WTC11 (cell line): ENCODE measurements at regions not wholly inside any gene's neighbourhood (a gene's known extent, or its start where the extent isn't known, plus 50 kb on each side); places are given as distances from the start of the nearest gene placed in this dataset.

Experiments
- ATAC-seq: fragments of 200-7000 bp; cut with Tn5 transposase; 2 replicates; pipeline ENCODE4 v1.10.0; 2021; ENCODE audit warnings: mild to moderate bottlenecking, moderate library complexity
- CTCF ChIA-PET: fragments of 300-600 bp; sonication (Branson Sonifier 250); formaldehyde crosslinking; loops from one replicate; lab custom pipeline; 2021; ENCODE audit warnings: antibody characterized with exemption; lab: Charles Lee
- POLR2A ChIA-PET: fragments of 350-600 bp; sonication (Branson Sonifier 250); formaldehyde crosslinking; loops from one replicate; lab custom pipeline; 2021; ENCODE audit warnings: antibody characterized with exemption; lab: Charles Lee
- DNase-seq: peaks from one replicate; pipeline ENCODE4 v3.0.0; 2021; ENCODE audit warnings: low spot score
- H3K27ac Mint-ChIP-seq: 2 replicates; pipeline ENCODE4 v1.8.0; 2021; ENCODE audit warnings: mixed read lengths
- H3K27me3 Mint-ChIP-seq: 2 replicates; pipeline ENCODE4 v1.8.0; 2021; ENCODE audit warnings: low read depth, mild to moderate bottlenecking, moderate library complexity, mixed read lengths
- H3K36me3 Mint-ChIP-seq: 2 replicates; pipeline ENCODE4 v1.8.0; 2021; ENCODE audit warnings: mixed read lengths
- H3K4me1 Mint-ChIP-seq: 2 replicates; pipeline ENCODE4 v1.8.0; 2022; ENCODE audit warnings: mixed read lengths
- H3K4me3 Mint-ChIP-seq: 2 replicates; pipeline ENCODE4 v1.8.0; 2021; ENCODE audit warnings: mild to moderate bottlenecking, moderate library complexity, mixed read lengths
- H3K9me3 Mint-ChIP-seq: 2 replicates; pipeline ENCODE4 v1.8.0; 2021; ENCODE audit warnings: mixed read lengths
- CBFB ChIP-seq: sonication (generic); formaldehyde crosslinking; IDR thresholded peaks from 2 replicates; pipeline ENCODE4 v1.8.1; 2022; ENCODE audit warnings: mild to moderate bottlenecking, low read depth, missing genetic modification reagents
- CREB1 ChIP-seq: sonication (generic); formaldehyde crosslinking; IDR thresholded peaks from 2 replicates; pipeline ENCODE4 v1.8.0; 2023; ENCODE audit warnings: mild to moderate bottlenecking, missing genetic modification reagents
- ESRRA ChIP-seq: sonication (generic); formaldehyde crosslinking; IDR thresholded peaks from 2 replicates; pipeline ENCODE4 v1.8.1; 2022; ENCODE audit warnings: mild to moderate bottlenecking, missing genetic modification reagents, borderline replicate concordance
- NR1H2 ChIP-seq: sonication (generic); formaldehyde crosslinking; IDR thresholded peaks from 2 replicates; pipeline ENCODE4 v1.9.0; 2021; ENCODE audit warnings: mild to moderate bottlenecking, moderate library complexity, missing genetic modification reagents
- SMAD3 ChIP-seq: sonication (generic); formaldehyde crosslinking; IDR thresholded peaks from 2 replicates; pipeline ENCODE4 v1.8.0; 2022; ENCODE audit warnings: missing genetic modification reagents, mild to moderate bottlenecking, borderline replicate concordance
- TP53 ChIP-seq: sonication (generic); formaldehyde crosslinking; IDR thresholded peaks from 2 replicates; pipeline ENCODE4 v1.8.1; 2023; ENCODE audit warnings: mild to moderate bottlenecking, missing genetic modification reagents
- ZBTB21 ChIP-seq: sonication (generic); formaldehyde crosslinking; IDR thresholded peaks from 2 replicates; pipeline ENCODE4 v1.8.1; 2023; ENCODE audit warnings: mild to moderate bottlenecking, missing genetic modification reagents, borderline replicate concordance
- ZNF121 ChIP-seq: sonication (generic); formaldehyde crosslinking; IDR thresholded peaks from 2 replicates; pipeline ENCODE4 v1.8.0; 2023; ENCODE audit warnings: missing genetic modification reagents
- TF ChIP-seq, protein P1 (sequence below): sonication (generic); formaldehyde crosslinking; IDR thresholded peaks from 2 replicates; pipeline ENCODE4 v1.8.1; 2022; ENCODE audit warnings: low read depth, missing genetic modification reagents, borderline replicate concordance
- TF ChIP-seq, protein P2 (sequence below): sonication (generic); formaldehyde crosslinking; IDR thresholded peaks from 2 replicates; pipeline ENCODE4 v1.8.1; 2022; ENCODE audit warnings: mild to moderate bottlenecking, moderate library complexity, missing genetic modification reagents
- TF ChIP-seq, protein P3 (sequence below): sonication (generic); formaldehyde crosslinking; IDR thresholded peaks from 2 replicates; pipeline ENCODE4 v1.8.0; 2022; ENCODE audit warnings: mild to moderate bottlenecking, missing genetic modification reagents
- TF ChIP-seq, protein P4 (sequence below): sonication (generic); formaldehyde crosslinking; IDR thresholded peaks from 2 replicates; pipeline ENCODE4 v1.8.1; 2023; ENCODE audit warnings: mild to moderate bottlenecking, missing genetic modification reagents, moderate library complexity
- TF ChIP-seq, protein P5 (sequence below): sonication (generic); formaldehyde crosslinking; IDR thresholded peaks from 2 replicates; pipeline ENCODE4 v1.8.0; 2023; ENCODE audit warnings: missing genetic modification reagents, mild to moderate bottlenecking, borderline replicate concordance
- TF ChIP-seq, protein P6 (sequence below): fragments of 250-450 bp; sonication (Bioruptor Pico); IDR thresholded peaks from 2 replicates; pipeline ENCODE4 v1.9.0; 2021; ENCODE audit warnings: mild to moderate bottlenecking
- TF ChIP-seq, protein P7 (sequence below): sonication (generic); formaldehyde crosslinking; IDR thresholded peaks from 2 replicates; pipeline ENCODE4 v1.8.0; 2022; ENCODE audit warnings: mild to moderate bottlenecking, missing genetic modification reagents
- TF ChIP-seq, protein P8 (sequence below): sonication (generic); formaldehyde crosslinking; conservative IDR thresholded peaks from 2 replicates; pipeline ENCODE4 v1.8.1; 2022; ENCODE audit warnings: mild to moderate bottlenecking, missing genetic modification reagents
- TF ChIP-seq, protein P9 (sequence below): sonication (generic); formaldehyde crosslinking; IDR thresholded peaks from 2 replicates; pipeline ENCODE4 v1.8.1; 2022; ENCODE audit warnings: low read depth, mild to moderate bottlenecking, moderate library complexity, missing genetic modification reagents, borderline replicate concordance
- TF ChIP-seq, protein P10 (sequence below): fragments of 250-450 bp; sonication (Bioruptor Pico); IDR thresholded peaks from 2 replicates; pipeline ENCODE4 v1.9.0; 2021; ENCODE audit warnings: mild to moderate bottlenecking, borderline replicate concordance

DNA sequence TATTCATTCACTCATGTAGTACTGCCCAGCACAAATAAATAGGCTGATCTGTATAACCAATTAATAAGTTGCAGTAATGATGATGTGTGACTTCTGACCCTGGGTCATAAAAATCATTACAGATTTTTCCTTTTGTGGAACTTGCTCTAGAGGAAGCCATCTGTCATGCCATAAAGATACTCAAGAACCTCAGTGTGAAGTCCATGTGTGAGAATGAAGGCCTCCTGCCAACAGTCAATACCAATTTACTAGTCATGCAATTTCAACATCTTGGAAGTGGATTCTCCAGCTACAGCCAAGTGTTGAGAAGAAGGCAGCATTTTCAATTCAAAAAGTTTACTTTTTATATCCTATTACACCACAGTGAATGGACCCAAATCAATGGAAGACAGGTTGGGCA, 435.6 kb upstream of the LRRC4C start:
- ChIA-PET POLR2A (no interaction called here), CTCF (no interaction called here)
- Mint-ChIP-seq H3K27me3 (no peaks in the 10 kb centered on the region), H3K4me3 (no peak overlapping the region), H3K9me3 (peaks cover 13% of the 10 kb centered on the region), H3K27ac (no peak overlapping the region), H3K36me3 (no peaks in the 10 kb centered on the region), H3K4me1 (0 out of 2 replicates have a peak, but pooled peaks cover 4% of the 10 kb centered on the region)
- ATAC-seq (no peak), DNase-seq (no peak)
- TF ChIP-seq ZNF121 (CRISPR knock-in tag) (no peak), SMAD3 (CRISPR knock-in tag) (no peak), TP53 (no peak), CBFB (CRISPR knock-in tag) (no peak), CREB1 (CRISPR knock-in tag) (no peak), ZBTB21 (no peak), NR1H2 (CRISPR knock-in tag) (no peak), ESRRA (no peak)
- TF ChIP-seq, protein P1, sequence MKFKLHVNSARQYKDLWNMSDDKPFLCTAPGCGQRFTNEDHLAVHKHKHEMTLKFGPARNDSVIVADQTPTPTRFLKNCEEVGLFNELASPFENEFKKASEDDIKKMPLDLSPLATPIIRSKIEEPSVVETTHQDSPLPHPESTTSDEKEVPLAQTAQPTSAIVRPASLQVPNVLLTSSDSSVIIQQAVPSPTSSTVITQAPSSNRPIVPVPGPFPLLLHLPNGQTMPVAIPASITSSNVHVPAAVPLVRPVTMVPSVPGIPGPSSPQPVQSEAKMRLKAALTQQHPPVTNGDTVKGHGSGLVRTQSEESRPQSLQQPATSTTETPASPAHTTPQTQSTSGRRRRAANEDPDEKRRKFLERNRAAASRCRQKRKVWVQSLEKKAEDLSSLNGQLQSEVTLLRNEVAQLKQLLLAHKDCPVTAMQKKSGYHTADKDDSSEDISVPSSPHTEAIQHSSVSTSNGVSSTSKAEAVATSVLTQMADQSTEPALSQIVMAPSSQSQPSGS (CRISPR knock-in tag), result no peak
- TF ChIP-seq, protein P2, sequence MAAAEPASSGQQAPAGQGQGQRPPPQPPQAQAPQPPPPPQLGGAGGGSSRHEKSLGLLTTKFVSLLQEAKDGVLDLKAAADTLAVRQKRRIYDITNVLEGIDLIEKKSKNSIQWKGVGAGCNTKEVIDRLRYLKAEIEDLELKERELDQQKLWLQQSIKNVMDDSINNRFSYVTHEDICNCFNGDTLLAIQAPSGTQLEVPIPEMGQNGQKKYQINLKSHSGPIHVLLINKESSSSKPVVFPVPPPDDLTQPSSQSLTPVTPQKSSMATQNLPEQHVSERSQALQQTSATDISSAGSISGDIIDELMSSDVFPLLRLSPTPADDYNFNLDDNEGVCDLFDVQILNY (CRISPR knock-in tag), result no peak
- TF ChIP-seq, protein P3, sequence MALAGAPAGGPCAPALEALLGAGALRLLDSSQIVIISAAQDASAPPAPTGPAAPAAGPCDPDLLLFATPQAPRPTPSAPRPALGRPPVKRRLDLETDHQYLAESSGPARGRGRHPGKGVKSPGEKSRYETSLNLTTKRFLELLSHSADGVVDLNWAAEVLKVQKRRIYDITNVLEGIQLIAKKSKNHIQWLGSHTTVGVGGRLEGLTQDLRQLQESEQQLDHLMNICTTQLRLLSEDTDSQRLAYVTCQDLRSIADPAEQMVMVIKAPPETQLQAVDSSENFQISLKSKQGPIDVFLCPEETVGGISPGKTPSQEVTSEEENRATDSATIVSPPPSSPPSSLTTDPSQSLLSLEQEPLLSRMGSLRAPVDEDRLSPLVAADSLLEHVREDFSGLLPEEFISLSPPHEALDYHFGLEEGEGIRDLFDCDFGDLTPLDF (CRISPR knock-in tag), result no peak
- TF ChIP-seq, protein P4, sequence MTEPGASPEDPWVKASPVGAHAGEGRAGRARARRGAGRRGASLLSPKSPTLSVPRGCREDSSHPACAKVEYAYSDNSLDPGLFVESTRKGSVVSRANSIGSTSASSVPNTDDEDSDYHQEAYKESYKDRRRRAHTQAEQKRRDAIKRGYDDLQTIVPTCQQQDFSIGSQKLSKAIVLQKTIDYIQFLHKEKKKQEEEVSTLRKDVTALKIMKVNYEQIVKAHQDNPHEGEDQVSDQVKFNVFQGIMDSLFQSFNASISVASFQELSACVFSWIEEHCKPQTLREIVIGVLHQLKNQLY (CRISPR knock-in tag), result no peak
- TF ChIP-seq, protein P5, sequence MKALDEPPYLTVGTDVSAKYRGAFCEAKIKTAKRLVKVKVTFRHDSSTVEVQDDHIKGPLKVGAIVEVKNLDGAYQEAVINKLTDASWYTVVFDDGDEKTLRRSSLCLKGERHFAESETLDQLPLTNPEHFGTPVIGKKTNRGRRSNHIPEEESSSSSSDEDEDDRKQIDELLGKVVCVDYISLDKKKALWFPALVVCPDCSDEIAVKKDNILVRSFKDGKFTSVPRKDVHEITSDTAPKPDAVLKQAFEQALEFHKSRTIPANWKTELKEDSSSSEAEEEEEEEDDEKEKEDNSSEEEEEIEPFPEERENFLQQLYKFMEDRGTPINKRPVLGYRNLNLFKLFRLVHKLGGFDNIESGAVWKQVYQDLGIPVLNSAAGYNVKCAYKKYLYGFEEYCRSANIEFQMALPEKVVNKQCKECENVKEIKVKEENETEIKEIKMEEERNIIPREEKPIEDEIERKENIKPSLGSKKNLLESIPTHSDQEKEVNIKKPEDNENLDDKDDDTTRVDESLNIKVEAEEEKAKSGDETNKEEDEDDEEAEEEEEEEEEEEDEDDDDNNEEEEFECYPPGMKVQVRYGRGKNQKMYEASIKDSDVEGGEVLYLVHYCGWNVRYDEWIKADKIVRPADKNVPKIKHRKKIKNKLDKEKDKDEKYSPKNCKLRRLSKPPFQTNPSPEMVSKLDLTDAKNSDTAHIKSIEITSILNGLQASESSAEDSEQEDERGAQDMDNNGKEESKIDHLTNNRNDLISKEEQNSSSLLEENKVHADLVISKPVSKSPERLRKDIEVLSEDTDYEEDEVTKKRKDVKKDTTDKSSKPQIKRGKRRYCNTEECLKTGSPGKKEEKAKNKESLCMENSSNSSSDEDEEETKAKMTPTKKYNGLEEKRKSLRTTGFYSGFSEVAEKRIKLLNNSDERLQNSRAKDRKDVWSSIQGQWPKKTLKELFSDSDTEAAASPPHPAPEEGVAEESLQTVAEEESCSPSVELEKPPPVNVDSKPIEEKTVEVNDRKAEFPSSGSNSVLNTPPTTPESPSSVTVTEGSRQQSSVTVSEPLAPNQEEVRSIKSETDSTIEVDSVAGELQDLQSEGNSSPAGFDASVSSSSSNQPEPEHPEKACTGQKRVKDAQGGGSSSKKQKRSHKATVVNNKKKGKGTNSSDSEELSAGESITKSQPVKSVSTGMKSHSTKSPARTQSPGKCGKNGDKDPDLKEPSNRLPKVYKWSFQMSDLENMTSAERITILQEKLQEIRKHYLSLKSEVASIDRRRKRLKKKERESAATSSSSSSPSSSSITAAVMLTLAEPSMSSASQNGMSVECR (CRISPR knock-in tag), result no peak
- TF ChIP-seq, protein P6, sequence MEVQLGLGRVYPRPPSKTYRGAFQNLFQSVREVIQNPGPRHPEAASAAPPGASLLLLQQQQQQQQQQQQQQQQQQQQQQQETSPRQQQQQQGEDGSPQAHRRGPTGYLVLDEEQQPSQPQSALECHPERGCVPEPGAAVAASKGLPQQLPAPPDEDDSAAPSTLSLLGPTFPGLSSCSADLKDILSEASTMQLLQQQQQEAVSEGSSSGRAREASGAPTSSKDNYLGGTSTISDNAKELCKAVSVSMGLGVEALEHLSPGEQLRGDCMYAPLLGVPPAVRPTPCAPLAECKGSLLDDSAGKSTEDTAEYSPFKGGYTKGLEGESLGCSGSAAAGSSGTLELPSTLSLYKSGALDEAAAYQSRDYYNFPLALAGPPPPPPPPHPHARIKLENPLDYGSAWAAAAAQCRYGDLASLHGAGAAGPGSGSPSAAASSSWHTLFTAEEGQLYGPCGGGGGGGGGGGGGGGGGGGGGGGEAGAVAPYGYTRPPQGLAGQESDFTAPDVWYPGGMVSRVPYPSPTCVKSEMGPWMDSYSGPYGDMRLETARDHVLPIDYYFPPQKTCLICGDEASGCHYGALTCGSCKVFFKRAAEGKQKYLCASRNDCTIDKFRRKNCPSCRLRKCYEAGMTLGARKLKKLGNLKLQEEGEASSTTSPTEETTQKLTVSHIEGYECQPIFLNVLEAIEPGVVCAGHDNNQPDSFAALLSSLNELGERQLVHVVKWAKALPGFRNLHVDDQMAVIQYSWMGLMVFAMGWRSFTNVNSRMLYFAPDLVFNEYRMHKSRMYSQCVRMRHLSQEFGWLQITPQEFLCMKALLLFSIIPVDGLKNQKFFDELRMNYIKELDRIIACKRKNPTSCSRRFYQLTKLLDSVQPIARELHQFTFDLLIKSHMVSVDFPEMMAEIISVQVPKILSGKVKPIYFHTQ (CRISPR knock-in tag), result no peak
- TF ChIP-seq, protein P7, sequence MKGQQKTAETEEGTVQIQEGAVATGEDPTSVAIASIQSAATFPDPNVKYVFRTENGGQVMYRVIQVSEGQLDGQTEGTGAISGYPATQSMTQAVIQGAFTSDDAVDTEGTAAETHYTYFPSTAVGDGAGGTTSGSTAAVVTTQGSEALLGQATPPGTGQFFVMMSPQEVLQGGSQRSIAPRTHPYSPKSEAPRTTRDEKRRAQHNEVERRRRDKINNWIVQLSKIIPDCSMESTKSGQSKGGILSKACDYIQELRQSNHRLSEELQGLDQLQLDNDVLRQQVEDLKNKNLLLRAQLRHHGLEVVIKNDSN (CRISPR knock-in tag), result no peak
- TF ChIP-seq, protein P8, sequence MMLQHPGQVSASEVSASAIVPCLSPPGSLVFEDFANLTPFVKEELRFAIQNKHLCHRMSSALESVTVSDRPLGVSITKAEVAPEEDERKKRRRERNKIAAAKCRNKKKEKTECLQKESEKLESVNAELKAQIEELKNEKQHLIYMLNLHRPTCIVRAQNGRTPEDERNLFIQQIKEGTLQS (CRISPR knock-in tag), result no peak
- TF ChIP-seq, protein P9, sequence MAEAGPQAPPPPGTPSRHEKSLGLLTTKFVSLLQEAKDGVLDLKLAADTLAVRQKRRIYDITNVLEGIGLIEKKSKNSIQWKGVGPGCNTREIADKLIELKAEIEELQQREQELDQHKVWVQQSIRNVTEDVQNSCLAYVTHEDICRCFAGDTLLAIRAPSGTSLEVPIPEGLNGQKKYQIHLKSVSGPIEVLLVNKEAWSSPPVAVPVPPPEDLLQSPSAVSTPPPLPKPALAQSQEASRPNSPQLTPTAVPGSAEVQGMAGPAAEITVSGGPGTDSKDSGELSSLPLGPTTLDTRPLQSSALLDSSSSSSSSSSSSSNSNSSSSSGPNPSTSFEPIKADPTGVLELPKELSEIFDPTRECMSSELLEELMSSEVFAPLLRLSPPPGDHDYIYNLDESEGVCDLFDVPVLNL (CRISPR knock-in tag), result no peak
- TF ChIP-seq, protein P10, sequence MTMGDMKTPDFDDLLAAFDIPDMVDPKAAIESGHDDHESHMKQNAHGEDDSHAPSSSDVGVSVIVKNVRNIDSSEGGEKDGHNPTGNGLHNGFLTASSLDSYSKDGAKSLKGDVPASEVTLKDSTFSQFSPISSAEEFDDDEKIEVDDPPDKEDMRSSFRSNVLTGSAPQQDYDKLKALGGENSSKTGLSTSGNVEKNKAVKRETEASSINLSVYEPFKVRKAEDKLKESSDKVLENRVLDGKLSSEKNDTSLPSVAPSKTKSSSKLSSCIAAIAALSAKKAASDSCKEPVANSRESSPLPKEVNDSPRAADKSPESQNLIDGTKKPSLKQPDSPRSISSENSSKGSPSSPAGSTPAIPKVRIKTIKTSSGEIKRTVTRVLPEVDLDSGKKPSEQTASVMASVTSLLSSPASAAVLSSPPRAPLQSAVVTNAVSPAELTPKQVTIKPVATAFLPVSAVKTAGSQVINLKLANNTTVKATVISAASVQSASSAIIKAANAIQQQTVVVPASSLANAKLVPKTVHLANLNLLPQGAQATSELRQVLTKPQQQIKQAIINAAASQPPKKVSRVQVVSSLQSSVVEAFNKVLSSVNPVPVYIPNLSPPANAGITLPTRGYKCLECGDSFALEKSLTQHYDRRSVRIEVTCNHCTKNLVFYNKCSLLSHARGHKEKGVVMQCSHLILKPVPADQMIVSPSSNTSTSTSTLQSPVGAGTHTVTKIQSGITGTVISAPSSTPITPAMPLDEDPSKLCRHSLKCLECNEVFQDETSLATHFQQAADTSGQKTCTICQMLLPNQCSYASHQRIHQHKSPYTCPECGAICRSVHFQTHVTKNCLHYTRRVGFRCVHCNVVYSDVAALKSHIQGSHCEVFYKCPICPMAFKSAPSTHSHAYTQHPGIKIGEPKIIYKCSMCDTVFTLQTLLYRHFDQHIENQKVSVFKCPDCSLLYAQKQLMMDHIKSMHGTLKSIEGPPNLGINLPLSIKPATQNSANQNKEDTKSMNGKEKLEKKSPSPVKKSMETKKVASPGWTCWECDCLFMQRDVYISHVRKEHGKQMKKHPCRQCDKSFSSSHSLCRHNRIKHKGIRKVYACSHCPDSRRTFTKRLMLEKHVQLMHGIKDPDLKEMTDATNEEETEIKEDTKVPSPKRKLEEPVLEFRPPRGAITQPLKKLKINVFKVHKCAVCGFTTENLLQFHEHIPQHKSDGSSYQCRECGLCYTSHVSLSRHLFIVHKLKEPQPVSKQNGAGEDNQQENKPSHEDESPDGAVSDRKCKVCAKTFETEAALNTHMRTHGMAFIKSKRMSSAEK (CRISPR knock-in tag), result no peak
